Esophagus squamous epithelium (tissue), 4 donors: ENCODE measurements at regions not wholly inside any gene's neighbourhood (a gene's known extent, or its start where the extent isn't known, plus 50 kb on each side); places are given as distances from the start of the nearest gene placed in this dataset.

ENCODE experiments used
- POLR2A ChIP-seq, 4 donors: fragments of 450-650 bp; IDR thresholded peaks; one replicate each; pipeline ENCODE4 v1.6.1; 2017; ENCODE audit warnings: antibody characterized with exemption in 4 of 4, mild to moderate bottlenecking in 4 of 4, moderate library complexity in 3 of 4
- TF ChIP-seq, protein P1 (sequence below), 6 experiments: fragments of 450-650 bp in 4 of 6; fragments of 200-600 bp in 2 of 6; sonication (generic) in 2 of 6; IDR thresholded peaks; one replicate each; pipeline ENCODE4 v1.5.1; 2016 to 2019; ENCODE audit warnings: antibody characterized with exemption in 6 of 6, mild to moderate bottlenecking in 4 of 6, moderate library complexity in 4 of 6

DNA sequence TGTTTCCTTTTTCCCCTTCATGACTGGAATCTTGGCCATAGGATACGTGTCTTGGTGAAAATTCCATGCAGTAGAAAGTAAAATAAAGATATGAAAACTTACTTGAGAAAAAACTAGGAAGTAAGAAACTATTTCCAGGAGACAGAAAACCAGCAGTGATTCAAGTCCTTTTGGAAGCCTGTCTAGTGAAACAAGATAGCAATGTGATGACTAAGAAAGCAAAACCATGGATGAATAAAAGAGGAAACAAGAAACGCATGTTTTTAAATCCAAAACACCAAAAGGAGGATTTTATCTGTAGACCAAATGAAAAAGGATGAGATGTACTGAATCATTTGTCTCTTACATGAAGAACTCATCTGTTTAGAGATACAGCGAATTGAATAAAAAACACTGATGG lies 1430.0 kb downstream of the ARAP2 start:
- TF ChIP-seq, protein P1, sequence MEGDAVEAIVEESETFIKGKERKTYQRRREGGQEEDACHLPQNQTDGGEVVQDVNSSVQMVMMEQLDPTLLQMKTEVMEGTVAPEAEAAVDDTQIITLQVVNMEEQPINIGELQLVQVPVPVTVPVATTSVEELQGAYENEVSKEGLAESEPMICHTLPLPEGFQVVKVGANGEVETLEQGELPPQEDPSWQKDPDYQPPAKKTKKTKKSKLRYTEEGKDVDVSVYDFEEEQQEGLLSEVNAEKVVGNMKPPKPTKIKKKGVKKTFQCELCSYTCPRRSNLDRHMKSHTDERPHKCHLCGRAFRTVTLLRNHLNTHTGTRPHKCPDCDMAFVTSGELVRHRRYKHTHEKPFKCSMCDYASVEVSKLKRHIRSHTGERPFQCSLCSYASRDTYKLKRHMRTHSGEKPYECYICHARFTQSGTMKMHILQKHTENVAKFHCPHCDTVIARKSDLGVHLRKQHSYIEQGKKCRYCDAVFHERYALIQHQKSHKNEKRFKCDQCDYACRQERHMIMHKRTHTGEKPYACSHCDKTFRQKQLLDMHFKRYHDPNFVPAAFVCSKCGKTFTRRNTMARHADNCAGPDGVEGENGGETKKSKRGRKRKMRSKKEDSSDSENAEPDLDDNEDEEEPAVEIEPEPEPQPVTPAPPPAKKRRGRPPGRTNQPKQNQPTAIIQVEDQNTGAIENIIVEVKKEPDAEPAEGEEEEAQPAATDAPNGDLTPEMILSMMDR (IDR thresholded peaks at IDR 0.05) = no peak
- TF ChIP-seq POLR2A (IDR thresholded peaks at IDR 0.05) = no peak
